ENCODE measurements at regions not wholly inside any gene's neighbourhood (a gene's known extent, or its start where the extent isn't known, plus 50 kb on each side); places are given as distances from the start of the nearest gene placed in this dataset.

GRCh38 chr13:62510906-62511655 is 1095.4 kb upstream of the PCDH20 start:
- TF ChIP-seq CTCF (IDR thresholded peaks at IDR 0.05; ENCODE audit: extremely low read depth in 1 of 2, insufficient read depth in 1 of 2, low read depth in 1 of 2, low read length in 2 of 2), result no peak
- TF ChIP-seq POLR2A (IDR thresholded peaks at IDR 0.05; ENCODE audit: low read depth, low read length), result no peak
- no peak for TF ChIP-seq FOS (IDR thresholded peaks at IDR 0.05; ENCODE audit: borderline replicate concordance, insufficient read depth, low read length)
- TF ChIP-seq JUN (IDR thresholded peaks at IDR 0.05; ENCODE audit: borderline replicate concordance, insufficient read depth, insufficient read length, low read depth), result no peak
- no peak for TF ChIP-seq EZH2 (IDR thresholded peaks at IDR 0.05; ENCODE audit: borderline replicate concordance, low read depth, low read length, severe bottlenecking)
- TF ChIP-seq POLR2AphosphoS5 (IDR thresholded peaks at IDR 0.05; ENCODE audit: insufficient read depth, low read depth, low read length), result no peak
- TF ChIP-seq, protein P1, sequence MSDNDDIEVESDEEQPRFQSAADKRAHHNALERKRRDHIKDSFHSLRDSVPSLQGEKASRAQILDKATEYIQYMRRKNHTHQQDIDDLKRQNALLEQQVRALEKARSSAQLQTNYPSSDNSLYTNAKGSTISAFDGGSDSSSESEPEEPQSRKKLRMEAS (IDR thresholded peaks at IDR 0.05; ENCODE audit: insufficient read depth, insufficient read length), result no peak
- TF ChIP-seq MYC (IDR thresholded peaks at IDR 0.05; ENCODE audit: low read depth, low read length), result no peak
- TF ChIP-seq GATA2 (IDR thresholded peaks at IDR 0.05; ENCODE audit: insufficient read depth, insufficient read length, low read depth, low read length), result no peak

Data from endothelial cell of umbilical vein (primary cell).